KBM-7 (cell line): ENCODE measurements at regions not wholly inside any gene's neighbourhood (a gene's known extent, or its start where the extent isn't known, plus 50 kb on each side); places are given as distances from the start of the nearest gene placed in this dataset.
A peak's percentile ranks its signal among the peaks of the same experiment; 100 is the strongest.

Source experiments
- DNase-seq: peaks from one replicate; pipeline ENCODE4 v3.0.0-alpha.2; 2015
- in situ Hi-C: fragments of 300-500 bp; cut with MboI; formaldehyde crosslinking; loops from 2 replicates; pipeline ENCODE4 v1.14.3; 2020; ENCODE audit warnings: low sequenced_read_pairs, low pct_unique_long_range_greater_than_20kb, mixed read lengths

GRCh38 chr15:94177112-94177511, 54.2 kb upstream of the MCTP2 start:
- in situ Hi-C loops = no loop called here
- DNase-seq = no peak

- in situ Hi-C loops = no loop called here
- DNase-seq = no peak
These were observed 55.9 kb upstream of the MCTP2 start for GRCh38 chr15:94175420-94175819.

- in situ Hi-C loops = no loop called here
- DNase-seq = peak; percentile 94
These were observed 57.0 kb upstream of the MCTP2 start for GRCh38 chr15:94174399-94174802.

GRCh38 chr15:94168250-94168649, 63.1 kb upstream of the MCTP2 start:
- peak; percentile 49 for DNase-seq
- in situ Hi-C loops = loop anchor here (10.0 kb wide), 1 partner anchor 137 kb away; no protein-coding TSS in a partner anchor

- DNase-seq = peak; percentile 12
- in situ Hi-C loops = loop anchor here (10.0 kb wide), 1 partner anchor 140 kb away; no protein-coding TSS in a partner anchor
These were observed 66.4 kb upstream of the MCTP2 start for GRCh38 chr15:94164971-94165370.

- in situ Hi-C loops = loop anchor here (10.0 kb wide), 1 partner anchor 140 kb away; no protein-coding TSS in a partner anchor
- DNase-seq = peak; percentile 84
These were observed 67.1 kb upstream of the MCTP2 start for GRCh38 chr15:94164202-94164807.

- in situ Hi-C loops = loop anchor here (10.0 kb wide), 1 partner anchor 142 kb away; no protein-coding TSS in a partner anchor
- DNase-seq = no peak
These were observed 68.4 kb upstream of the MCTP2 start for GRCh38 chr15:94162939-94163338.

- in situ Hi-C loops = no loop called here
- no peak for DNase-seq
These were observed 77.1 kb upstream of the MCTP2 start for GRCh38 chr15:94154255-94154654.

GRCh38 chr15:94145046-94145445, 86.3 kb upstream of the MCTP2 start:
- no peak for DNase-seq
- in situ Hi-C loops = no loop called here

- in situ Hi-C loops = no loop called here
- DNase-seq = no peak
These were observed 89.6 kb upstream of the MCTP2 start for GRCh38 chr15:94141802-94142201.

- DNase-seq = peak; percentile 18
- in situ Hi-C loops = no loop called here
These were observed 95.7 kb upstream of the MCTP2 start for GRCh38 chr15:94135486-94136147.

GRCh38 chr15:94131875-94132274, 99.5 kb upstream of the MCTP2 start:
- in situ Hi-C loops = no loop called here
- DNase-seq = no peak

GRCh38 chr15:94130504-94130903, 100.9 kb upstream of the MCTP2 start:
- in situ Hi-C loops = no loop called here
- DNase-seq = no peak

GRCh38 chr15:94127006-94127405, 104.4 kb upstream of the MCTP2 start:
- no peak for DNase-seq
- in situ Hi-C loops = no loop called here

GRCh38 chr15:94125698-94126097, 105.7 kb upstream of the MCTP2 start:
- DNase-seq = no peak
- in situ Hi-C loops = no loop called here

- in situ Hi-C loops = no loop called here
These were observed 106.2 kb upstream of the MCTP2 start for GRCh38 chr15:94125156-94125555.

GRCh38 chr15:94122516-94122915, 108.8 kb upstream of the MCTP2 start:
- no peak for DNase-seq
- in situ Hi-C loops = loop anchor here (25.0 kb wide), 1 partner anchor 1085 kb away; no protein-coding TSS in a partner anchor

More at GRCh38 chr15:94125156-94125555, 106.2 kb upstream of the MCTP2 start:
- DNase-seq = no peak

GRCh38 chr15:94119923-94120775, 111.2 kb upstream of the MCTP2 start:
- in situ Hi-C loops = loop anchor here (25.0 kb wide), 1 partner anchor 1083 kb away; no protein-coding TSS in a partner anchor
- peak; percentile 79 for DNase-seq

- no peak for DNase-seq
- in situ Hi-C loops = loop anchor here (25.0 kb wide), 1 partner anchor 1082 kb away; no protein-coding TSS in a partner anchor
These were observed 112.0 kb upstream of the MCTP2 start for GRCh38 chr15:94119298-94119811.
